GM18517 (cell line): ENCODE measurements at regions not wholly inside any gene's neighbourhood (a gene's known extent, or its start where the extent isn't known, plus 50 kb on each side); places are given as distances from the start of the nearest gene placed in this dataset.
"Not testable (repeated sequence)": the region's sequence is repeated elsewhere in the genome, so short reads cannot be mapped to it uniquely, and the experiment has no call there.

Source experiments
- ATAC-seq: cut with Tn5 transposase; IDR thresholded peaks from one replicate; pipeline ENCODE4 v1.9.1; 2021; ENCODE audit warnings: mild to moderate bottlenecking, moderate library complexity; ENCODE audit not compliant: unreplicated experiment

DNA sequence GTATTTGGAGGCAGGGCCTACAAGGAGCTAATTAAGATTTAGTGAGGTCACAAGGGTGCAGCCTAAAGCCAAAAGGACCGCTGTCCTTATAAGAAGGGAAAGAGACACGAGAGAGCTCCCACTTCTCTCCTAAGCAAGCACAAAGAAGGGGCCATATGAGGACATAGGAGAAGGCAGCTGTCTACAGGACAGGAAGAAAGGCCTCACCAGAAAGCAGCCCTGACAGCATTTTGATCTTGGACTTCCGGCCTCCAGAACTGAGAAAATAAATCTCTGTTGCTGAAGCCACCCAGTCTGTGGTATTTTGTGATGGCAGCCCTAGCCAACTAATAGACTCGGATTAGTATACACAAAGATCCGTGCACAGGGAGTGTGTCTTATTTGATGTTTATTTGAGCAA lies 139.7 kb downstream of the B3GNT2 start:
- no peak for ATAC-seq

DNA sequence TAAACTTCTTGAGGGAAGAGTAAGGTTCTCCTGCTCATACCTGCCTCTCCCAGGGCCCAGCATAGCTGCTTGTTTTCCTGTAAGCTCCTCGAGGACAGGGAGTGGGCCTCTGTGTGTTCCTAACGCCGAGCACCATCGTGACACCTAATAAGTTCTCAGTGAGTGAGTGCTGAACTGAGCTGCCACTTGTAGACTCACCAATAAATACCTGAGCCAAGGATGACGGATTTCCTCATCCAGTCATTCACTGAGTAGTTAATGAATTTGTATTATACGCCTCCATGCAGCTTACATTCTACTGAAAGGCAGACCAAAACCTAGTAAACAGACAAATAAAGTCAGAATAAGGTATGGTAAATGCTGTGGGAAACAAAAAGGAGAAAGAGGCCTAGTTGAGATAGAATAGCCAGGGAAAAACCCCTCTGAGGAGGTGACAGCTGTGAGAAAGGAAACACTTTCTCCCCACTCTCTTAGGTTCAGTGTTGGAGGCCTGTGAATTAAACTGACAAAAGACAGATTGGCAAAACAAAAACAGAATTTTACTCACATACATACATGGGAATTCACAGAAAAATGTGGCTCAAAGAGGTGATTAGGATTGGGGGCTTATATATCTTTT lies 138.6 kb downstream of the B3GNT2 start:
- ATAC-seq, result no peak

DNA sequence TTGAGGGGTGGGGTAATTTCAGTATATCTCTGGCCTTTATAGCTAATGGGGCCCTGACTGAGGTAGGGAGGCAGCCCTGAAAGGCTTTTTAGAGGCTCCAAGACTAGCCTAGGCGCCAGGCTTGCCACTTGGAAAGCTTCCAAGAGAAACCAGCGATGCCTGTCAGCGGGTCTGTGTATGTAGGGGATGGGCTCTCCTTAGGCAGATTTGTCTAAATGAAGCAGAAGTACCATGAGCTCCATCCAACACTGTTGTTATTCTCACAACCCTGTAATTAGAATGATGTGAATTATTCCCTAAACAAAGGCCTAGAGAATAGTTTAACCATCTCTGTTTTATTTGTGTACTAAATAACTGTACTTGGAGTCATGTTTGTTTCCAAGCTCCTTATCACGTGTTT lies 138.1 kb downstream of the B3GNT2 start:
- no peak for ATAC-seq

DNA sequence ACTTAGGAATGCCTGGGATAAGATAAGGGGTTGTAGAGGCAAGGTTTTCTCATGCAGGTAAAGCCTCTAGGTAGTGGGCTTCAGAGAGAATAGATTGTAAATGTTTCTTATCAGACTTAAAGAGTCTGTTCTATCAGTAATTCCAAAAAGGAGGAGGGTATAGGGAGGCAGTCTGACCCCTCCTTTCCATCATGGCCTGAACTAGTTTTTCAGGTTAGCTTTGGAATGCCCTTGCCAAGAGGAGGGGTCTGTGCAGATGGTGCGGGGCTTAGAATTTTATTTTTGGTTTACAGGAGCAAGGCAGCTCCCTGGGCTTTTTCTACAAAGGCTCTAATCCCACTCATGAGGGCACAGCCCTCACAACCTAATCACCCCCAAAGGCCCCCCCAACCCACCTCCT lies 135.0 kb downstream of the B3GNT2 start:
- no peak for ATAC-seq

DNA sequence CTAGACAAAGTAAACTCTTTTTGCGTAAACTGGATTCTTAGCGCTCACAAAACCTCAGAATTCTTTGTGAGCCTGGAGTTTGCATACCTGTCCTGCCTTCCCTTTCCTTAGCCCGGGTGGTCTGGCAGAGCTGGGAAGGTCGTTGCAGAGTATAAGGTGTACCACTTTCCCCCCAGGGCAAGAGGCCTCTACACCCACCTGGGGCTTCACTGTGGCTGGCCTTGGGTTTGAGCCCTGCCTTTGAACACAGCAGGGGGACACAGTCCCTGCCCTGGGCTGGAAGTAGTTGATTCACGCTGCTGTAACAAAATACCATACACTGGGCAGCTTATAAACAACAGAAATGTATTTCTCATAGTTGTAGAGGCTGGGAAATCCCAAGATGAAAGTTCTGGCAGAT lies 133.9 kb downstream of the B3GNT2 start:
- no peak for ATAC-seq

DNA sequence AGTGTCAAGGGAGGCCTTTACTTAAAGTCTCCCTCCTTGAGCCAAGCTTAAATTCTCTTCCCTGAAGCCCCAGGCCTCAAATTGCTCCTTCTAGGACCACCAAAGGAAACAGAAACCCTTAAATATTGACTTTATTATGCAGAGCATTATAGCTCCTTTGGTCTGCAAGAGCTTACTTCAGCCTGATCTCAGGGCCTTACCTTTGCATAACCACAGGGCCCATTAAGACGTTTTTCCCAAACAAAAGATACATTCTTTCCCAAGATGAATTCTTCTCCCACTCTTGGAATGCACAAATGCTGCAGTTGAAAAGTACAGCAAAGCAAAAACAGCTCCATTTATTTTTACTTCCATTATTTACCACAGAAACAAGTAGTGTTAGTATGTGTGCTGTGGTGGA lies 130.8 kb downstream of the B3GNT2 start:
- no peak for ATAC-seq

DNA sequence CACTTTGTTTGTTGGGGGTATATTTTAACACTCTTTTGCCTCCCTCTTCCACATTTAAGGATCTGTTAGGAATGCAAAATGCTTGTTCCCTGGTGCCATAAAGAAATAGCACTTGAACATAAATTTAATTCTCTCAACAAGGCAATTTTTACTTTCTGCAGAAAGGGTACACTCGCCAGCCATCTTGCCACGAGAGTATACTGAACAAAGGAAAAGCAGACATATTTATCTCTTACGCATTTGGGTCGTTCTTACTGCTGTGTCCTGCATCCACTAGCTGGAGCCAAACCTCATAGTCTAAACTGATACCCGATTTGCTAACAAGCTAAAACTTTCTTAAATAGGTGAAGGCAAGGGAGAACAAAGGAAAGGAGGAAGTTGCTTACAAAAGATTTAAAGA lies 129.5 kb downstream of the B3GNT2 start:
- no peak for ATAC-seq

DNA sequence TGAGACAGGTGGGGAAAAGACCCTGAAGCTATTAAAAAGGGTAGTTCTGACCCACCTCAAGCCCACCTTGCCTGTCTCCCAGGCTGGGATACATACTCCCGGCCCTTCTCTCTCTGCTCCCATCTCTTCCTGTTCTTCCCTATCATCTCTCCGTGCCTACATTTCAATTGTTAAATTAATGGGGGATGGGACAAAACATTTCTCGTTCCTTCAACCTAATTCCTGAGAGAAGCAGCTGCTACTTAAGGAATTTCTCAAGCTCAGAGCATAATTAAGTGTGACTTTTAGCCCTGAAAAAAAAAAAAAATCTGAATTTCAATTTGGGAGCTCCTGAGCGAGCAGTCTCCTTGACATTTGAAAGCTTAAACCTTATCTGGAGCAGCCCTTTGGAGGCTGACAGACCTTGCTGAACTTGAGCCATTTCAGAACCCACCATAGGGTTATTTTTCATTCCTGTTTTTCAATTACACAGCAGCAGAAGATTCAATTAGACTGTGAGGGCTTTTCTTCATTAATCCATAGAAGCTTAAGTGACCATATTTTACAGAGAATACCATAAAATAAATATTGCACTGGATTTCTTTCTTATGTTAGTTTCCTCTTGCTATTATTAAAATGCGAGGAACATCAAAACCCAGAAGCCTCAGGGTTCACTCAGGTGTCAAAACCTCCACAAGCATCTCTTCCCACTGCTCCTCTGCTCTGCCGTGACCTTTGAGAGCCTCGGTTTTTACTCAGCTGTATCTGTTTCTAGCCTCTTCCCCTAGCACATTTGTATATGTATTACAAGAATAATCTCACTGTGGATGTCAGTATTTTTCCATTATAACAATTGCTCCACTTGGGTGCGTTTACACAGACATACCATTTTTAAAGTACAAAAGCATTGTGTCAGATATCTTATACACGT lies 125.7 kb downstream of the B3GNT2 start:
- no peak for ATAC-seq

DNA sequence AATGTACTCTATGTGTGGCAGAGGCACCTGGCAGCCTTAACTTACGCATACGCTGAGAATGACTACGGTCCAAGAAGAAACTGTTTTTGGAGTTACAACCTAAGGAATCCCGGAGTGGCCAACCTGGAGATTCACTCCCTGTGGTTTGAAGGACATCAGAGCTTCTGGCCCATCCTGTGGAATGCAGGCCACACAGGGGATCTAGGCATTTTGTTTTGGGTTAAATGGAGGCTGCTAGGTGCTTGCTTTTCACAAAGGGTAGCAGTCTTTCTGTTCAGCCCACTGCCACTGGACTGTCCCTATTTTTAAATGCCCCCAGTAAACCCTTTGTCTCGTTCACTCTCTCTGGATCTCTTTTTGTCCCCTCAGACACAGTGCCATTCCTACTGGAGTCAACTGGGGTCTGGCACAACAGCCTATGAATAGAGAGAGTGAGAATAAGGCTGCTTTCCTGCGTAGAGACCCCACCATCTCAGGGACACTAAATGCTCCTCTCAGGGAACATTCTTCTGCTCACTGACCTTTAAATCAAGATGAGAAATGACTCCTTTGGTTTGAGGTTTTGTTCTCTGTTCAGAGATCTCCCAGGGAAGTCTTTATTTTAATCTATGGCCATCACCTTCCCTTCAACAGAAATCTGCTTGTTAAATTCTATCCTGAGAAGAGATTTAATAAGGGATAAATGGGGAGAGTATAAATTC lies 124.9 kb downstream of the B3GNT2 start:
- no peak for ATAC-seq

DNA sequence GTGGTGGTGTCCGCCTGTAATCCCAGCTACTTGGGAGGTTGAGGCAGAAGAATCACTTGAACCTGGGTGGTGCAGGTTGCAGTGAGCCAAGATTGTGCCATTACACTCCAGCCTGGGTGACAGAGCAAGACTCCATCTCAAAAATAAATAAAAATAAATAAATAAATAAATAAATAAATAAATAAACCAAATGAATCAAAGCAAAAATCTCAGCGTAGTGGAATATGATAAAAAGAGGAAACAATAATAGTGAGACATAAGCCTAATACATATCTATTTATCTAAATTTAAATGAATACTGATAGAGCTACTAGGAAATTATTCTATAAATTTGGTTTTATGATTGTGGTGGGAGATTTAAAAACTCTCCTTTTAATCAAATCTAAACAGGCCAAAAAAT lies 124.2 kb downstream of the B3GNT2 start:
- ATAC-seq, result not testable (repeated sequence)

DNA sequence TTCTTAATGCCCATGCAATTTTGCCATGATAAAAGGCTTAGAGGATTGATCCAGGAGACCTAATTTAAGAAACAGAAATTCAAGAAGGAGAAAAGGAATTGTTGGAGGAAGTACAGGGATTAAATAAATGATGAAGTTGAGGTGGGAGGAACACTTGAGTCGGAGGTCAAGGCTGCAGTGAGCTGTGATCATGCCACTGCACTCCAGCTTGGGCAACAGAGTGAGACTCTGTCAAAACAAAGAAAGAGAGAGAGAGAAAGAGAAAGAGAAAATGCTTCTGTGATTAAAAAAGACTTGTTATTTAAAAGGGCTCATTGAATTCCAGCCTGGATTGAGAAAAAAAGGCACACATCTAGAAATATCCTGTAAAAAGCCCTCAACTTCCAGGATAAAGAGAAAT lies 123.2 kb downstream of the B3GNT2 start:
- no peak for ATAC-seq

DNA sequence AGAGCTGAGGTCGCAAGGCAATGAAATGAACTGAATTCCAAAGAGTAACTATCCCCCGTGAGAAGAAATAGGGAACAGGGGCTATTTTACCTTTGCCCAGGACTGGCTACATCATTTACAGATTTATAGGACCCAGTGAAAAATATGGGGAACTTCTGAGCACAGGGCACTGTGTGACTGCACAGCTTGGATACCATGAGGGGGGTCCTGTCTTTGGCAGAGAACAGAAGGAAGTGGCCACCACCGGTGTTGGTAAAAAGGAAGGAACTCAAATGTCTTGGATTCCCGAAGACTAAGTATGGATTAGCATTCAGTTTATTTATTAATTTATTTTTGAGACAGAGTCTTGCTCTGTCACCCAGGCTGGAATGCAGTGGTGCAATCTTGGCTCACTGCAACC lies 119.6 kb downstream of the B3GNT2 start:
- ATAC-seq, result no peak

DNA sequence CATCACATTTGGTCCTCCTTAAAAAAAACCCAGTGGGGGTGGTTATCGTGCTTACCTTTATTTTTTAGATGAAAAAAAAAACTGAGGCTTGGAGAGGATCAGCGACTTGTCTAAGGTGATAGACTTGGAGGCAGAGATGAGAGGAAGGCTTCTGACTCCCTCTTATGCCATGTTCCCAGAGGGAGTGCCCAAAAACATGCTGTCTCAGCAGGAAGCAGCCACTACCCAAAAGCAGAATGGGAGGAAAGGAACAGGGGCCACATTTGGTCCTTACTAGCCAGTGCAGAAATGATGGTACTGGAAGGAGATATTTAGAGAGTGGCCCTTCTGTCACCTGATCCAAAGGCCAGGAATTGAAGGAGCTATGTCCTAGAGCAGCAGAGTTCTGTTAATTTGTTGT lies 118.4 kb downstream of the B3GNT2 start:
- ATAC-seq, result no peak

DNA sequence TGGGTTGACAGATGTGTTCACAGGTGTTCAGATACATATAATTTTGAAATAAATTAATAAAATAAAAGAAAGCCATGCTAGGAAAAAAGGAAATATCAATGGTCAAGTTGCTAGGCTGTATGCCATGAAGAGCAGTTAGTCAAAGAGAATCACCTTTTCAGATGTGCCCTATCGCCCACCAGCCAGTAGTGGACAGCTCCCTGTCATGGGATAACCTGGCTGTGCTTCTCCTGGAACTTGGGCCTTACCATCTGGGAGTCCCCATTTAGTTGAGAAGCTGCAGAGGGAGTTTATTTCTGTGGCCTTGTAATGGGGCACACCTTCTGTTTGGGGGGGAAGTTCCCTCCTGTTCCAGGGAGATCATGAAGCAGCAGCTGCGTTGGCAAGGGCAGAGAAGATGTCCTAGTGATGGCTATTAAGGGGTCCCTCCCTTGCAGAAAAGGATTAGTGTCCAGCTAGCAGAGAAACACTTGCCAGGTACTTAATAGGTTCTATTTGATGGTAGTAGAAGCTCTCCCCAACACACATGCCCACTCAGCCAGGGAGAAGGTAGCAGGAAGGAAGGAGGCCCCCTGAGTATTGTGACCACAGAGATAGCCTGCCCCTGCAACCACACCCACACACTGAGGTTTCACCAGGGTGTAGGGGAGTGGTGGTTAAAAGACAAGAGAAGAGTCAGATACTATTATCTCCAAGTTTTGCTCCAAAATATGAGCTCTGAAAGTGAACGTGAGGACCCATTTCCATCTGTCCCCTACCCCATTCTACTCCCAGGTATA lies 117.7 kb downstream of the B3GNT2 start:
- peak; percentile 67 for ATAC-seq

DNA sequence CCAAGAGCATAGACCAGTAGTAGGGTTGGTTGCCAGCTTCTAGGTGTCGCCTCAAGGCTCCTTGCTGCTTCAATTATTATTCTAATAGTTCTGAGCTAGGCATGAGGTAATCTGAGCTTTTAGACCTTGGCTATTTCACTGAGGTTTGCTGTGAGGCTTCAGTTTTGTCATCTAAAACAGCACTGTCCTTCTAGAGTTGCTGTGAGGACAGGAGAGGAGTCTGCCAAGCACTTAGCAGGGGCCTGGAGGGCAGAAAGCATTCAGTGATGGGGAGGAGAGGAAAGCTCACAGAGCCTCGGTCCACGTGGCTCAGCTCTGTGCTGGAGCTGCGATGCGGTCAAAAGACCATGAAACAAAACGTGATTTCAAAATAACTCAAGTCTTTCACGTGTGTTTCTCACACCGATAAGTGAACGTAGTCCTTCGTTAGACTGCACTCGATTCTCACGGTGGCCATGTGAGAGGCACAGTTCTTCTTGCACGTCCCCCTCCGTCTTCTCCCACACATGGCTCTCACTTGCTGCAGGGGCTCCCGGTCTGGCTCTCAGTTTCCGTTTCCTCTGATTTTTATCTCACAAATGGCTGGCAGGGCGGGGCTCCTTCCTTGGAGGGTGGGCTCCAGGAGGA lies 113.7 kb downstream of the B3GNT2 start:
- ATAC-seq, result peak; percentile 60

DNA sequence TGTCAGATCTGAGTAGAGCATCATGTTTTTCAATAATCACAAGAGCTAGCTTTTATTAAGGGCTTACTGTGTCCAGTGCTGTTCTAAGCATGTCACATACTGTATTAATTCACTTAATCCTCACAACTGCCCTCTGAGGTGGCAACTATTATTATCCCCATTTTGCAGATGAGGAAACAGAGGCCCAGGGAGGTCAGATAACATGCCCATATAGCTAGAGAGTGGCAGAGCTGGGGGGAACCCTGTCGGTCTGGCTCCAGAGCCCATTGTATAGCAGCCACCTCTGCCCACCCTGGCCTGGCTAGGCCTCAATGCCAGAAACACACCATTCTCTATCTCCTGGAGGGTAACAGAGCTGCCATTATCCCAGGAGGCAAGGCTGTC lies 113.2 kb downstream of the B3GNT2 start:
- no peak for ATAC-seq

DNA sequence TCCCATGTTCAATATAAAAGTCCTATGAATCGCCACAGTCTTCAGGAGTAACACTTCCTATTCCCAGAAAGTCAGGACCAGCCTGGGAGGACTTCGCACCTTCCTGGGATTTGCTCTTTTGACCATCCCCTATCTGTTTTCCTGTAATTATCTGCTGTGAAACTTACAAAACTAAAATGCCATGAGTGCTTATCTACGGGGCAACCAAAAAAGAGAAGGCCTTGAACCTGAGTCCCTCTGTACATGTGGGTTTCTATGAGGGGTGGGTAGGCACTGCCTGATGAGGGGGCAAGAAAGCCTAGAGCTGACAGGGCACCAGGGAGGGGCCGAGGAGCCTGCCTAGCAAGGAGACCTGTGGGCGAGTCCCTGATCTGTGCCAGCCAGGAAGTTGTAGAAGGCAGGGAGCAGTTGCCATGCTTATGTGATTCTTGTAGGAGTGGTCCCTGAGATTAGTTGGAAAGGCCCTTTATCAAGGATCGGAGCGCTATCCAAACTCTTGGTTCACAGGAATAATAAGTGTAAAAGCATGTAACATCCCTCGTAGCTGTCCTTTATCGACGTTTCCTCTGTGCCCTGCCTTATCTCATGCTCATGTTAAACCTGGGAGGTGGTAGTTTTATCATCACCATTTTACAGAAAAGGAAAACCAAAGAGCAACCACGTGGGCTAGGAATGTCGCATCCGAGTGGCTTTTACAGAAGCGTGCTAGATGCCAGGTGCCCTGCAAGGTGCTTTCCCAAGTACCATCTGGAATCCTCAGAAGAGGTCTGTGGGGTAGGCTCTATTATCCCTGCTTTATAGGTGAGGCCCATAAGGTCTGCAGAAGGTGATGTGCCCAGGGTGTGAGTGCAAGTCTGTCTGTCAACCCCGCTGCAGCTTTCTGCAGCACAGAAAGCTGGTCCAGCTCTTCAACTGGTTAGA lies 111.8 kb downstream of the B3GNT2 start:
- no peak for ATAC-seq

DNA sequence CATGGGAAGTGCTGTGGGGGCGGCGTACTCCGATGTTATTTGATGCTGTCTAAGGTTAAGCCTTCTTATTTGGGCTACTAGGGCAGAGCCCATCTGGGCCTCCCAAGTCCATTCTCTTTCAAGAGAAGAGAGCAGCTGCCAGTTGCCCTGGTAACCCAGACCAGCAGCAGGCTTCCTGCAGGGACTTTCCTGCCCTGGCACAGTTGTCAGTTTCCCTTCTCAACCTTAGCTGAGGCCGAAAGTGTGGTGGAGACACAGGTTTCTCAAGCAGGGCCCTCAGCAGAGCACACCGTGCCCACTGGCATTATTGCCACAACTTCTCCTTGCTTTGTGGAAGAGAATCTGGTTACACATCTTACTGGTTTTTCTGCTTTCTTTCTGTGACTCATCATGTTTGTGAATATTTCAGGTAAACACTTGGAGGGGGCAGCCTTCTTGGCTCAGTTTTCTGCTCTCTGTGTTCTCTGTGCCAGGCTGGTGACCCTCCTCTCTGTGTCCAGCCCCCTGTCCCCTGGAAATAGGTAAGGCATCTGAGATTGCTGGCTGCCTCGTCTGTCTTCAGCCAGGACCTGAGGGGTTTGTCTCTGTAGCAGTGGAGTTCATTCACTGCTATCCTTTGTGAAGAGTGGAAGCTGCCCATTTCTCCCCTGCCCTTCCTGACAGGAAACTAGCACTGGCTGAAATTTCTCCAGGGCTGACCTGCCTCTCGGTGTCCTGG lies 111.0 kb downstream of the B3GNT2 start:
- peak; percentile 45 for ATAC-seq
